ENCODE measurements at regions not wholly inside any gene's neighbourhood (a gene's known extent, or its start where the extent isn't known, plus 50 kb on each side); places are given as distances from the start of the nearest gene placed in this dataset.

- TF ChIP-seq CTCF (IDR thresholded peaks at IDR 0.05; ENCODE audit: low read depth, low read length): no peak
- no peak overlapping the region for H3K27ac ChIP-seq (ENCODE audit: low read depth, low read length)
- H3K9me3 ChIP-seq (ENCODE audit: control insufficient read depth, insufficient read depth, low read length): peaks cover 29% of the 10 kb centered on the region
- POLR2A ChIA-PET: no interaction called here
- H3K27me3 ChIP-seq (ENCODE audit: control insufficient read depth, insufficient read depth, low read length): no peaks in the 10 kb centered on the region
- DNase-seq (ENCODE audit: low read depth, low spot score): no peak
- CTCF ChIA-PET: no interaction called here
- no peak overlapping the region for H3K4me3 ChIP-seq (ENCODE audit: low read depth, low read length)
Observed at GRCh38 chr16:48961546-48961945, 320.1 kb downstream of the CBLN1 start.

GRCh38 chr16:48960830-48961229, 320.8 kb downstream of the CBLN1 start:
- DNase-seq (ENCODE audit: low read depth, low spot score): no peak
- POLR2A ChIA-PET: no interaction called here
- H3K4me3 ChIP-seq (ENCODE audit: low read depth, low read length): no peak overlapping the region
- no peak overlapping the region for H3K27ac ChIP-seq (ENCODE audit: low read depth, low read length)
- H3K9me3 ChIP-seq (ENCODE audit: control insufficient read depth, insufficient read depth, low read length): peaks cover 29% of the 10 kb centered on the region
- CTCF ChIA-PET: no interaction called here
- H3K27me3 ChIP-seq (ENCODE audit: control insufficient read depth, insufficient read depth, low read length): no peaks in the 10 kb centered on the region
- TF ChIP-seq CTCF (IDR thresholded peaks at IDR 0.05; ENCODE audit: low read depth, low read length): no peak

GRCh38 chr16:48959747-48960146, 321.9 kb downstream of the CBLN1 start:
- ChIA-PET CTCF (no interaction called here), POLR2A (no interaction called here)
- TF ChIP-seq CTCF (IDR thresholded peaks at IDR 0.05; ENCODE audit: low read depth, low read length): no peak
- no peak for DNase-seq (ENCODE audit: low read depth, low spot score)
- no peak overlapping the region for H3K4me3 ChIP-seq (ENCODE audit: low read depth, low read length)
- no peaks in the 10 kb centered on the region for H3K27me3 ChIP-seq (ENCODE audit: control insufficient read depth, insufficient read depth, low read length)
- H3K9me3 ChIP-seq (ENCODE audit: control insufficient read depth, insufficient read depth, low read length): peaks cover 24% of the 10 kb centered on the region
- H3K27ac ChIP-seq (ENCODE audit: low read depth, low read length): no peak overlapping the region

- ChIA-PET POLR2A (no interaction called here), CTCF (no interaction called here)
- no peak for DNase-seq (ENCODE audit: low read depth, low spot score)
- Histone ChIP-seq H3K9me3 (ENCODE audit: control insufficient read depth, insufficient read depth, low read length) (peaks cover 24% of the 10 kb centered on the region), H3K4me3 (ENCODE audit: low read depth, low read length) (no peak overlapping the region), H3K27me3 (ENCODE audit: control insufficient read depth, insufficient read depth, low read length) (no peaks in the 10 kb centered on the region), H3K27ac (ENCODE audit: low read depth, low read length) (no peak overlapping the region)
- no peak for TF ChIP-seq CTCF (IDR thresholded peaks at IDR 0.05; ENCODE audit: low read depth, low read length)
Observed at GRCh38 chr16:48959204-48959603, 322.4 kb downstream of the CBLN1 start.

GRCh38 chr16:48958681-48959080, 323.0 kb downstream of the CBLN1 start:
- peaks cover 24% of the 10 kb centered on the region for H3K9me3 ChIP-seq (ENCODE audit: control insufficient read depth, insufficient read depth, low read length)
- DNase-seq (ENCODE audit: low read depth, low spot score): no peak
- H3K27me3 ChIP-seq (ENCODE audit: control insufficient read depth, insufficient read depth, low read length): no peaks in the 10 kb centered on the region
- no peak for TF ChIP-seq CTCF (IDR thresholded peaks at IDR 0.05; ENCODE audit: low read depth, low read length)
- ChIA-PET POLR2A (no interaction called here), CTCF (no interaction called here)
- no peak overlapping the region for H3K4me3 ChIP-seq (ENCODE audit: low read depth, low read length)
- no peak overlapping the region for H3K27ac ChIP-seq (ENCODE audit: low read depth, low read length)
